HG03139 (cell line): ENCODE measurements at regions not wholly inside any gene's neighbourhood (a gene's known extent, or its start where the extent isn't known, plus 50 kb on each side); places are given as distances from the start of the nearest gene placed in this dataset.
"Not testable (repeated sequence)": the region's sequence is repeated elsewhere in the genome, so short reads cannot be mapped to it uniquely, and the experiment has no call there.

Experiments used
- ATAC-seq: cut with Tn5 transposase; IDR thresholded peaks from one replicate; pipeline ENCODE4 v1.9.1; 2021; ENCODE audit not compliant: unreplicated experiment

DNA sequence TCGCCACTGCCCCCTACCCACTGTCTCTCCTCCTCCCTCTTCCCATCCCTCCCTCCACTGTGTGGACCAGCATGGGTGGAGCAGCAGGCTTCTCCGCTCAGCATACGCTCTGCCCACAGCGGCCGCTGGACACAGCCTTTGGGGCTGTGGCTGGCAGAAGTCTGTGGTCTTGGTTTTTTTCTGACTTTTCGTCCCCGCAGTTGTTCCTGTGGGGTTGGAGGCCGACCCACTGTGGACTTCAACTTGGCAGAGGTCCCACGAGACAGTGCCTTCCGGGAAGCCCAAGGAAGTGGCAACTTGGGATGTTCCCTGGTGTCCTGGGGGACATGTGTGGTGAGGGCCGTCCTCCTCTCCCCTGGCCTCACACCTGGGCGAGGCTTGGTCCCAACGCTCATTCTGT, 162.5 kb upstream of the C1orf174 start:
- no peak for ATAC-seq

DNA sequence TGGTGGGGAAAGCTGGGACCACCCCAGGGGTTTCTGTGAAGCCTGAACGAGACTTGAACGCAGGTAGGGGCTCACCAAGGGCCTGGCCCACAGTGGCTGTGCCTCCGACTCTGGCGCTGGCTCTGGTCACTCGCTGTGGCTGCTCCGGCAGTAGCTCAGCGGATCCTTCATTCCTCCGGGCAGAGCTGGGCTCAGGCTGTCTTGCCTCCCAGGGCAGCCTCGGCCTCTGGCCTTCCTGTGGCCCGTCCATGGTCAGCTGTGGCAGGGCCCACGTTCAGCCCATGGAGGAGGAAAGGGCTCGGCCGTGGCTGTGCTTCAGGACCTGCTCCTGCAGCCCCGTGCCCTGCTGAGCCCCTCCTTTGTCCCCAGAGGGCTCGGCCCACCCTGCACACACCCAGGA, 162.9 kb upstream of the C1orf174 start:
- ATAC-seq = no peak

DNA sequence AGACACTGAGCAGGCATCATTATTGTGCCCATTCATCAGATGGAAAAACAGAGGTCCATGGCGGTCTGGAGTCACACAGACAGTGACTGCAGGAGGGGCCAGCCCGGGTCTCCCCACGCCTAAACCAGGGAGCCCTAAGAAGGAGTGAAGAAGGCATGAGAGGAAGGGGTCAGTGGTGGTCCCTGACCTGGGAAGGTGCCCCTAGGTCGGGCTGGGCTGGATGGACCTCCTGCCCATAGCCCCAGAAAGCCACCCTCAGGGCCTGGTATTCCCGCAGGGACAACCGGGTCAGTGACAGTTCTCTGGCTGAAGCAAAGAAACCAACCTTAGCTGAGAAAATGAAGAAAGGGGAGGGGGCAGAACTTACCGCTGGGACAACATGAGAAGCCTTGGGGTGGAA, 163.4 kb upstream of the C1orf174 start:
- ATAC-seq = no peak

DNA sequence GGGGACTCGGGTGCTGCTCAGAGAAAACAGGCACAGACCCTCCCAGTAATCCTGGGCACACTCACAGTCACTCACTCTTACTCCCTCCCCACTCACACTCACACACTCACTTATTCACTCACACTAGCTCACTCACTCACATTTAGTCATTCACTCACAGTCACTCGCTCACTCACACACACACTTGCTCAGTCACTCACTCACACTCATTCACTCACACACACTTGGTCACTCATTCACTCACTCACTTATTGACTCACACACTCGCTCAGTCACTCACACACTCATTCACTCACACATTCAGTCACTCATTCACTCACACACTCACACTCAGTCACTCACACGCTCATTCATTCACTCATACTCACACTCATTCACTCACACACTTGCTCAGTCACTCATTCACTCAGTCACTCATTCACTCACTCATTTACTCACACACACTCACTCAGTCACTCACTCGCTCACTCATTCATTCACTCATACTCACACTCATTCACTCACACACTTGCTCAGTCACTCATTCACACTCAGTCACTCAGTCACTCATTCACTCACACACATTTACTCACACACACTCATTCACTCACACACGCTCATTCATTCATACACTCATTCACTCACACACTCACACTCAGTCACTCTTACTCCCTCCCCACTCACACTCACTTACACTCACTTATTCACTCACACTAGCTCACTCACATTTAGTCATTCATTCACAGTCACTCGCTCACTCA, 164.2 kb upstream of the C1orf174 start:
- no peak for ATAC-seq

DNA sequence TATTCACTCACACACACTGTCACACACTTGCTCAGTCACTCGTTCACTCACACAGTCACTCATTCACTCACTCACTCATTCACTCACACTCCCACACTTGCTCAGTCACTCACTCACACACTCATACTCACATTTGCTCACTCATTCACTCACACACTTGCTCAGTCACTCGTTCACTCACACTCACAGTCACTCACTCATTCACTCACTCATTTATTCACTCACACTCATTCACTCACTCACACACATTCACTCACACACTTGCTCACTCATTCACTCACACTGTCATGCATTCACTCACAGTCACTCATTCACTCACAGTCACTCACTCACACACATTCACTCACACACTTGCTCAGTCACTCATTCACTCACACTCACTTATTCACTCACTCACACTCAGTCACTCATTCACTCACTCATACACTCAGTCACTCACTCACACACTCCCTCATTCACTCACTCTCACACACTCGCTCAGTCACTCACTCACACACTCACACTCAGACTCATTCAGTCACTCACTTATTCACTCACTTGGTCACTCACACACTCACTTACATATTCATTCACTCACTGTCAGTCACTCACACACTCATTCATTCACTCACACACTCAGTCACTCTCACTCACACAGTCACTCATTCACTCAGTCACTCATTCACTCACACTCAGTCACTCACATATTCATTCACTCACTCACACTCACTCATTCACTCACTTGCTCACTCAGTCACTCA, 167.0 kb upstream of the C1orf174 start:
- no peak for ATAC-seq

DNA sequence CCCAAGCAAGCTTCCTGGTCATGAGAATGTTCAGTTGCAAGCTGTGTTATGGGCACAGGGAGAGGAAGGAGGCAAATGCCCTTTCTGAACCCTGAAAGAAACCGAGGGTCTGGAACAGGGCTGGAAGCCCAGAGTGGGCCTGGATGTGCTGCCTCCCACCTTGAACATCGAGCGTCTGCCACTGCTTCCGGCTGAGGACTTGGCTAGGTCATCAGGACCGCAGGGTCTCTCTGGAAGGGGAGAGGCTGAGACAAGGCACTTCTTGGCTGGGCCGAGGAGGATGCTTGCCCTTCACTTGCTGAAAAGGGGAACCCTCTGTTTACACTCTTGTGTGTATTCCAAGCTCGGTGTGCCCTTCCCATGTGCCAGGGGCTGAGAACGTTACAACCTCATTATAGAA, 168.0 kb upstream of the C1orf174 start:
- ATAC-seq = no peak

DNA sequence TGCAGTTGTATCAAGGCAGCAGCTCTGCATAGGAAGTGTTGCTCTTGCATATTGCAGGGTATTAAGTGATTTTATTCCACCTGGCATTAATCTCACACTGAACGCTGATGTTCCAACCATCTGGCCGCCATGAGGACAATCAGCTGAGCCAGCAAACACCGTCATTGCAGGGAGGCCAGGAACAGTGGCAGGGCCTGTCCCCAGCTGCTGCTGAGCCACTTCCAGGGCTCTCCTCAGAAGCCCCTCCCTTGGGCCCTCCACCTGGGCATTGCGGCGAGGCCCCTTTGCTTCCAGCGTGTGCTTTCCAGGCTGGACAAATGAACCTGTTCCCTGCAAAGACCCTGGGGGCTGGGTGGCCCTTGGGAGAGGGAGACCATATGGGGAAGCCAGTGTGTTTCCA, 171.6 kb upstream of the C1orf174 start:
- ATAC-seq = no peak

DNA sequence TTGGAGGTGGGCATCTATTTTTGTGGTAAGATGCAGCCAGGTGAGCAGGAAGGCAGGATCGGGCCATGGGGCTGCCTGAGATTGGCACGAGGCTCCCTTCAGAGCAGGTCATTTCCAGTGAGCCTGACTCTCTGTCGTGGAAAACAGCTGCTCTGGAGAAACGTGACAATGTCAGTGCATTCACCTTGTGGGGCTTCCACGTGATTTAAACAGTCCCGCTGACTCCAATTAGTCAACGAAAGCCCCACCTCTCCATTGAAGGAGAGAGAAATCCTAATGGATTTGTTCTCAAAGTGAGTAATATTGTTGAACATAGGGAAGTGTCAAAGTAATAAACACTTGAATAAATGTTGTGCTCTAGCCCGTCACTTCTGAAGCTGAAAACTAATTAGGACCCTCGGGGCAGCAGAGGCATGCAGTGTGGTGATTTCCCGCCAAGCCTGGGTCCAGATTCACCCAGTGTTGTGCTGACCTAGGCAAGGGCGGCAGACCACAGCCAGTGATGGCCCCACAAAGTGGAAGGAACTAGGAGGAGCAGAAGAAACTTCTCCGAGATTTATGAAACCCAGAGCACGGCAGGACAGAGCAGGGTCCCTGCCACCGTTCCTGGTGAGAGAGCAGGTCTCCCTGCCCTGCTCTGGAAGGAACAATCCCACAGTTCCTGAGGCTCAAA, 172.5 kb upstream of the C1orf174 start:
- no peak for ATAC-seq

DNA sequence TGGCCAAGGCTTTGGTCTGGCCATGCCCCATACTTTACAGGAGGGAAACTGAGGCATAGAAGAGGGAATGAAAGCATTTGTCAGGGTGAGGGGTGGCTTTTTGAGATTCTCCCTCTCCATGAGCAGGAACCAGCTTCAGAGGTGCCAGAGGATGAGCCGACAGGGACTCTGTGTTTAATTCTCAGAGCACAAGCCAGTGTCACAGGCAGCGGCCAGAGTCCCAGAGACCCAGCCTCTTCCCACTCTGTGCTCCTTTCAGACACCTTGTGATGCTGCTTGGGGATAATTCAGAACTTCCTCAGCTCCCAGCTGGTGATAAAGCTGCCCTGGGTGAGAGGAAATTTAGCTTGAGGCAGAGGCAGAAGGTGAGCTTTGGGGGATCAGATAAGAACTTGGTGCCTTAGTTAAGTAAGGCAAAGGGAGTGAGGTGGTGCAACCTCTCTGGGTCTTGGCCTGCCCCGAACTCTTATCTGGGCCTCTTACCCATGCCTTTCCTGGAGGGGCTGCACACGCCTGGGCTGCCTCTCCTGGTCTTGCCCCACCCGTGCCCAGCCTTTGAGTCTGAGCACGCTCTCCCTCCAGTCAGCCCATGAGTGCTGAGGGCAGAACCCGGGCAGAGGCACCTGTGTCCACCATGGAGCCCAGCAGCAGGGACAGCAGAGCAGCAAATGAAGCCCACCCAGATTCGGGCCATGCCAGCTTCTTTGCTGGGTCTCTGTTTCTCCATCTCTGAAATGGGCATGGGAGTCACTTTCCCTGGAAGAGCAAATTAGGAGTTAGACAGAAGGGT, 175.6 kb upstream of the C1orf174 start:
- ATAC-seq = no peak

DNA sequence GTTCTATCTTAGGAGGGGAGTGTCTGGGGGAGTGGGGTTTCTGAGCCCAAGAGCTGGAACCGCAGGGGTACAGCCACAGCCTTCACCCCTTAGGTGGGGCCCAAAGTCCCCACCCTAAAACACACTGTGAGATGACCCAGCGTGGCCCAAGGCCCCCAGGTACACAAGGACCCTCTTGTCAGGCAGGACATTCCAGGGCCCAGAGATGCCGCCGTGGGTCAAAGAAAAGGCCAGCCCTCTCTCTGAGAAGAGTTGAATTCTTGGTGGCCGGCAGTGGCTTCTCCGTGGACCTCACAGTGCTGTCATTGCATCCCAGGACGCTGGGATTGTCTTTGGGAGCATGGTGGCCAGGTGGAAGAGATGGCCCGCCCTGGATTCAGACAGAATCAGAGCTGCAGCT, 176.3 kb upstream of the C1orf174 start:
- ATAC-seq = no peak

DNA sequence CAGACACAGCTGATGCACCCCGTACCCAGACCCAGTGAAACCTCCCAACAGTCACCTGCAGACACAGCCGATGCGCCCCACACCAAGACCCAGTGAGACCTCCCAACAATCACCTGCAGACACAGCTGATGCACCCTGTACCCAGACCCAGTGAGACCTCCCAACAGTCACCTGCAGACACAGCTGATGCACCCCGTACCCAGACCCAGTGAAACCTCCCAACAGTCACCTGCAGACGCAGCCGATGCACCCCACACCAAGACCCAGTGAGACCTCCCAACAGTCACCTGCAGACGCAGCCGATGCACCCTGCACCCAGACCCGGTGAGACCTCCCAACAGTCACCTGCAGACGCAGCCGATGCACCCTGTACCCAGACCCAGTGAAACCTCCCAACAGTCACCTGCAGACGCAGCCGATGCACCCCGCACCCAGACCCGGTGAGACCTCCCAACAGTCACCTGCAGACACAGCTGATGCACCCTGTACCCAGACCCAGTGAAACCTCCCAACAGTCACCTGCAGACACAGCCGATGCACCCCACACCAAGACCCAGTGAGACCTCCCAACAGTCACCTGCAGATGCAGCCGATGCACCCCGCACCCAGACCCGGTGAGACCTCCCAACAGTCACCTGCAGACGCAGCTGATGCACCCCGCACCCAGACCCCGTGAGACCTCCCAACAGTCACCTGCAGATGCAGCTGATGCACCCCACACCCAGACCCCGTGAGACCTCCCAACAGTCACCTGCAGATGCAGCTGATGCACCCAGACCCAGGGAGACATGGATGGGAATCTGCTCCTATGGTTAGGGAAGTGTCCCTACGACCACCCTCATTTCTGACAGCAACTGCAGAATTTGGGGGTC, 178.3 kb upstream of the C1orf174 start:
- not testable (repeated sequence) for ATAC-seq

DNA sequence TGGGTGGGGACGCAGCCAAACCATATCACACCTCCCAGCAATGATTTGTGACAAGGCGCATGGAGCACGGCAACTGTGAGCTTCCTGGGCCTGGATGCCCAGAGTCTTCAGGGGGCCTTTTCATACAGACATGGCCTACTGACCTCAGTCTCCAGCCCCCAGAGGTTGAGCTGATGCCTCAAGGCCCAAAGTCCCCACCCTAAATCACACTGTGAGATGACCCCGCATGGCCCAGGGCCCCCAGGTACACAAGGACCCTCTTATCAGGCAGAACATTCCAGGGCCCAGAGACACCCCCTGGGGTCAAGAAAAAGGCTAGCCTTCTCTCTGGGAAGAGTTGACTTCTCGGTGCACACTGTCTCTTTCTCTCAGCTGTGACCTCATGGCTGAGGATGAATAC, 179.7 kb upstream of the C1orf174 start:
- no peak for ATAC-seq

DNA sequence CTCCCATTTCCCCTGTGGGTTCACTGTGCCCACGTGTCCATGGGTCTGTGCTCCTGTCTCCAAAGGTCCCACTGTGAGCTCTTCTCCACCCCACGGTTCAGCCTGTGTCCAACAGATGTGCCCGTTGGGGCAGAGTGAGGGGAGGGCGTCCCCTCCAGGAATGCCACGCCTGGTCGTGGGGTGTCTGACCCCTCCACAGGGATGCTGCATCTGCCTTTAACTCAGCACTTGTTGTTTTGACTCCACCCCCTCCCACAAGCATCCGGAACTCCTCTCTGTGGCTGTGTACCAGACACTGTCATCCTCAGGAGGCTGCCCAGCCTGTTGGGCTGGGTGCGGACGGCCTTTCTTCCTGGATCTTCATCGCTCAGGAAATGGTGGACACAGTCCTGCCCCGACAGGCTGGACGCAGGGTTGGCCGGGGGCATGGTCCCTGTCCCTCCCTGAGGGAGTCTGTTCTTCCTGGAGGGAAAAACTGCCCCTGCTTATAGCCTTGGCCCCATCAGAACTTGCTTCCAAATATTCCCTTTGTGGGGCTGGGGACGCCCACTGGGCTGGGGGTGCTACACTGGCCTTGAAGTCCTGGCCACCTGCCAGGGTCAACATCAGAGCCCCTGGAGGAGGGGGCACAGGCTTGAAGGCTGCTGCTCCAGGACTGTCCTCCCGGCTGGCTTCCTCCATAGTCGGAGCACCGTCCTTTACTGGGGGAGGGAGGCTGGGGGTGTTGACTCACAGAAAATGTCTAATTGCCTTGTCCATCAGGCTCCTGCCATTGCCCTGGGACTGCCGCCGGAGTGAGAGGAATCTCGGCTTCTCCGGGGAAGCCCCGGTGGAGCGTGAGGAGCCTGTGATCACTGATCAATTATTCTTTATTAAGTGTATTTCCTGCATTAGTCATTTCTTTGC, 182.0 kb upstream of the C1orf174 start:
- no peak for ATAC-seq

DNA sequence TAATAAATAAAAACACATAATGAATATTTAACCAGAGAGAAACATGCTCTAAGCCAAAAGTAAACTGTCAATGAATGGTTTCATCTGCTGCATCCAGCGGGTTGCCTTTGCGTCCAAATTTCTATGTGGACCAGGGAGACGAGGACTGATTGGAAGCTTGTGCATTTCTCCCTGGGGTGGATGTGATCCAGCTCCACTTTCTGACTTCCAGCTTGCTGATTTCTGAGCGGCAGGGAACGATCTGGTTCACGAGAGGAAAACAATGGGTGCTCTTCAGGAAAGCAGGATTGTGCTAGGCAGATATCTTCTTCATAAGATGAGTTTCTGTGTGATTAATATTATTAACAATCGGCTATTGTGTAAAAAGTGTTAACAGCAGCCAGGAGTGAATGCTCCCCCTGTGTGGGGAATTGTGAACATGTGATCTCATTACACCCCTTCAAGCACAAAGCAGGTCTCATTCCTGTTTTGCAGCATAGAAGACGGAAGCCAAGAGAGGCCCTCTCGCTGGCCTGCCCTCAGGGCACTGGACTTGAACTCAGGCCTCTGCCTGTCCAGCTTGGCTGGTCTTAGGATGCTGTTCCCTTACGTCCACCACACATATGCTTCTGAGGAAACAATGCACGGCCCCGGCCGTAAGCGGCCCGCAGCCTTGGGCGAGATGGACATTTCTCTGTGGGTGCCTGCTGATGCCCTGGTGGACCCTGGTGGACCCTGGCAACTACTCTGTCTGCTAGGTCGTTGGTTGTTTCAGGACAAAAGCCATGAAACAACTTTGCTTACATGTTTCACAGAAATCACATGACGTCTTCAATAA, 183.4 kb upstream of the C1orf174 start:
- no peak for ATAC-seq

DNA sequence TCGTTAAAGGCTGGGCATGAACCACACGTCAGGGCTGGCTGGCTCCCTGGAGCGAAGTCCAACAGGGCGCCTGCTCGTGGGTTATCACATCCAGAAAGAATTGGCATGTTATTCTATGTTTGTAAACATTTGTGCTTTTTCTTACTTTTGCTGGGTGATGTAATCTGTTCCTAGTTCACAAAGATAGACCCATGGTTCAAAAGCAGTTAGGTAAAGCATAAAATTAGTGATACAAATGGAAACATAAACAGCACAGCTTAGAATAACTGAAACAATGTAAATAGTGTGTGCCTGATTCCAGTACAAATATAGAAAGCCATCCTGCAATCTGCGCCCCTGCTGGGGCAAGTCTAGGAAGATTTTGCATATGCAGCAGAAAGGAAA, 184.0 kb upstream of the C1orf174 start:
- no peak for ATAC-seq

DNA sequence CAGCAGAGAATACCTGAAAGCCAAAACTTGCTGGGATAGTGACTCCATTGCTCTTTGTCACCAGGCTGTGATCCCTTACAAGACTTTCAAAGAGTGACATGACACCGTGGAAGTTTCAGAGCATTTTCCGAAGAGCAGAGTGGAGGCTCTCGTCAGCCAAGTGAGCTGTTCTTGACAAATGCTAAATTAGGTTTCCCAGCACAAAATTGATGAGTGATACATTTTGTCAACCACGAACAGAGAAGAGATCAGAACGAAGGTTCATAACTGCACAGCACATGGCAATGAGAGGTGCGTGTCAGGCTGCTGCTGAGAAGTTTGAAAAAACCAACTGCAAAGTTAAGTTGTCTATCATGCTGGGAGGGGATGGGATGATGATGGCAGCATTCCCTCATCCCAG, 184.4 kb upstream of the C1orf174 start:
- no peak for ATAC-seq

DNA sequence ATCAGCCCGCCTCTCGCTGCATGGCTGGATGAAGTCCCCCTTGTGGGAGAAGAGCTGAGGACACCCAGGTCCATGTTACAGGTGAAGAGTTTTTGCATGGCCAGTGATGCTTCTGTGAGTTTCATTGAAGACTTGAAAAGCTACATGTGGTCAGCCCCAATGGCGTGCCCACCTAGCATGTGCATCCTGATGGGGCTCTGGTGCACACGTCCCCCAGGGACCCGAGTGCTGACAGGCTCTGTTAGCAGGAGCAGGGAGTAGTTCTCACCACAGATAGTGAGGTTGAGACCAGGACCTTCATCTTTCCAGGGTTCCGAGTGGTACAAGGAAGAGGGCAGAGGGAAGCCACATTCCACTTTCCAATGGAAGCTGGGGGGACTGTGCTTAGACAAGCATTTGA, 184.8 kb upstream of the C1orf174 start:
- ATAC-seq = no peak

DNA sequence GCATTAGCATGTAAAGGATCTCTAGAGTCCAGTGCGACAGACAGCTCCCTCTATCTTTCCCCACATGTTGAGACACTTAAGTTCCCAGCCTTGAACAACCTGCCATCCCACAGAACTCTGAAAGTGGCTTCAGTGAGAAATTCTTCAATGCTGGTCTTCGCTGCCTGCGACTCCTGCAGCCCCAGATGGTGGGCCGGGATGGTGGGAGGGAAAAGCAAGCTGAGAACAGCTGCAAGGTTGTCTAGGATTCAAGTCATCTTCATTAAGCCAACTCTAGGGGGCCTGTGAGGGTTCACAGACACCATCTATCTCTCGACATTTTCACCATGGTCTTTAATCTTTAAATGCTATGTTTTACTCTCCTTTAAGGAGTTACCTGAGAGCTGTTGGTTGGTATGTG, 185.5 kb upstream of the C1orf174 start:
- ATAC-seq = no peak
